Prostate gland (tissue), 2 donors: ENCODE measurements at regions not wholly inside any gene's neighbourhood (a gene's known extent, or its start where the extent isn't known, plus 50 kb on each side); places are given as distances from the start of the nearest gene placed in this dataset.

ENCODE experiments used
- DNase-seq: peaks from one replicate; pipeline ENCODE4 v3.0.0-alpha.2; 2019; ENCODE audit warnings: low spot score
- H3K27ac ChIP-seq, 2 donors: fragments of 200-600 bp; sonication (generic); 2 replicates each; pipeline ENCODE4 v1.5.1; 2017 to 2019
- H3K27me3 ChIP-seq: fragments of 200-600 bp; sonication (generic); replicated peaks from 2 replicates; pipeline ENCODE4 v1.5.1; 2019; ENCODE audit not compliant: insufficient read depth
- H3K36me3 ChIP-seq, 2 donors: fragments of 200-600 bp; sonication (generic); 1 replicate in 1 of 2; 2 replicates in 1 of 2; pipeline versions ENCODE4 v1.5.1 to v1.8.1; 2017 to 2019
- H3K4me1 ChIP-seq: fragments of 200-600 bp; sonication (generic); replicated peaks from 2 replicates; pipeline ENCODE4 v1.5.1; 2019
- H3K4me3 ChIP-seq, 2 donors: fragments of 200-600 bp; sonication (generic); 2 replicates each; pipeline ENCODE4 v1.5.1; 2017 to 2019
- H3K9me3 ChIP-seq: fragments of 200-600 bp; sonication (generic); 2 replicates; pipeline ENCODE4 v1.5.1; 2017
- CTCF ChIP-seq, 4 experiments: fragments of 200-600 bp in 2 of 4; fragments of 450-650 bp in 2 of 4; sonication (generic) in 2 of 4; IDR thresholded peaks; 1 replicate in 3 of 4; 2 replicates in 1 of 4; pipeline ENCODE4 v1.5.1; 2016 to 2019; ENCODE audit warnings: antibody characterized with exemption in 4 of 4, mild to moderate bottlenecking in 2 of 4, moderate library complexity in 2 of 4
- POLR2A ChIP-seq: fragments of 450-650 bp; IDR thresholded peaks from one replicate; pipeline ENCODE4 v1.6.1; 2016; ENCODE audit warnings: antibody characterized with exemption, mild to moderate bottlenecking
- POLR2AphosphoS5 ChIP-seq: sonication (generic); formaldehyde crosslinking; IDR thresholded peaks from one replicate; pipeline ENCODE4 v1.6.1; 2017; ENCODE audit warnings: antibody characterized with exemption
- WGBS: methylation state at CpG from one replicate; pipeline ENCODE4 v1.1.5; 2018; 5-methylcytosine and 5-hydroxymethylcytosine counted together
- intact Hi-C: fragments of 100-400 bp; cut with DNase I; formaldehyde crosslinking; loops from one replicate; pipeline ENCODE4 v1.14.2; 2022

- Histone ChIP-seq H3K4me1 (no peaks in the 10 kb centered on the region), H3K27ac (no peak overlapping the region), H3K4me3 (no peak overlapping the region), H3K27me3 (no peaks in the 10 kb centered on the region), H3K9me3 (no peaks in the 10 kb centered on the region), H3K36me3 (no peaks in the 10 kb centered on the region)
- intact Hi-C loops = no loop called here
- DNase-seq = no peak
- TF ChIP-seq POLR2A (no peak), POLR2AphosphoS5 (no peak), CTCF (IDR thresholded peaks at IDR 0.05) (no peak)
- 96% methylated on average over 9 of the region's 9 CpGs for WGBS
Observed at GRCh38 chrX:39609941-39610340, 487.8 kb downstream of the BCOR start.

GRCh38 chrX:39611468-39611867, 486.3 kb downstream of the BCOR start:
- DNase-seq = no peak
- Histone ChIP-seq H3K36me3 (no peaks in the 10 kb centered on the region), H3K27ac (no peak overlapping the region), H3K4me1 (no peaks in the 10 kb centered on the region), H3K9me3 (no peaks in the 10 kb centered on the region), H3K27me3 (no peaks in the 10 kb centered on the region), H3K4me3 (no peak overlapping the region)
- 97% methylated on average over 8 of the region's 8 CpGs for WGBS
- intact Hi-C loops = no loop called here
- TF ChIP-seq POLR2AphosphoS5 (no peak), CTCF (IDR thresholded peaks at IDR 0.05) (no peak), POLR2A (no peak)

GRCh38 chrX:39613482-39613995, 484.2 kb downstream of the BCOR start:
- H3K4me3 ChIP-seq = no peak overlapping the region
- TF ChIP-seq POLR2A (no peak), CTCF (IDR thresholded peaks at IDR 0.05) (no peak)

GRCh38 chrX:39613997-39614679, 483.6 kb downstream of the BCOR start:
- intact Hi-C loops = no loop called here
- TF ChIP-seq CTCF (IDR thresholded peaks at IDR 0.05) (no peak), POLR2AphosphoS5 (no peak), POLR2A (no peak)
- no peak overlapping the region for H3K4me3 ChIP-seq
- H3K9me3 ChIP-seq = no peaks in the 10 kb centered on the region
- no peaks in the 10 kb centered on the region for H3K4me1 ChIP-seq
- no peaks in the 10 kb centered on the region for H3K27me3 ChIP-seq
- WGBS = 13% methylated on average over 17 of the region's 23 CpGs
- no peaks in the 10 kb centered on the region for H3K36me3 ChIP-seq
- H3K27ac ChIP-seq = no peak overlapping the region
- no peak for DNase-seq

More at GRCh38 chrX:39613482-39613995, 484.2 kb downstream of the BCOR start:
- no peaks in the 10 kb centered on the region for H3K36me3 ChIP-seq
- intact Hi-C loops = no loop called here
- H3K4me1 ChIP-seq = no peaks in the 10 kb centered on the region
- WGBS = 0% methylated on average over 5 of the region's 33 CpGs
- H3K27ac ChIP-seq = no peak overlapping the region
- H3K27me3 ChIP-seq = no peaks in the 10 kb centered on the region
- no peaks in the 10 kb centered on the region for H3K9me3 ChIP-seq
- DNase-seq = peak; percentile 4

GRCh38 chrX:39614680-39614998, 483.1 kb downstream of the BCOR start:
- DNase-seq = peak; percentile 3
- H3K4me1 ChIP-seq = no peaks in the 10 kb centered on the region
- intact Hi-C loops = no loop called here
- TF ChIP-seq POLR2A (no peak), CTCF (IDR thresholded peaks at IDR 0.05) (no peak), POLR2AphosphoS5 (no peak)
- WGBS = 38% methylated on average over 4 of the region's 4 CpGs
- H3K27me3 ChIP-seq = no peaks in the 10 kb centered on the region
- H3K9me3 ChIP-seq = no peaks in the 10 kb centered on the region
- no peaks in the 10 kb centered on the region for H3K36me3 ChIP-seq
- H3K27ac ChIP-seq = no peak overlapping the region
- no peak overlapping the region for H3K4me3 ChIP-seq
